Fibroblast of the conjunctiva (primary cell): ENCODE measurements at regions not wholly inside any gene's neighbourhood (a gene's known extent, or its start where the extent isn't known, plus 50 kb on each side); places are given as distances from the start of the nearest gene placed in this dataset.

Source experiments
- DNase-seq: peaks from one replicate; pipeline ENCODE4 v3.0.0-alpha.2; 2010; ENCODE audit warnings: low read depth

DNA sequence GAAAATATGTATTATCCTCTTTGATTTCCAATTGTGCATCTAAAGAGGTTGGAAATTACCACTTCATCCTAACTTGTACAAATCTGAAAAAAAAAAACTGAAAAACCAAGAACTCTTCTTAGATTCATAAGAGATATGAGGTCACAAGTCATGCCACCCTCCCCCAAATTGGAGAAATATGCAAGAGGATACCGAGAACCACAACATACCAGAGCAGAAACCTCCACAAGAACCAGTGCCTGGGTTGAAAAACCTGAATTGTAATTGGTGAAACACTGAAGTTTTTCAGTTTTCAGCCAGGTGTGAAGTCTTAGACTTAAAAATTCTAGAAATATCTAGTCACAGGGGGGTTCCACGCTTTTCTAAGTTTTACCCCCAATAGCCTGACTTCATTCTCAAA lies 1029.5 kb upstream of the LRRTM1 start:
- DNase-seq: no peak

DNA sequence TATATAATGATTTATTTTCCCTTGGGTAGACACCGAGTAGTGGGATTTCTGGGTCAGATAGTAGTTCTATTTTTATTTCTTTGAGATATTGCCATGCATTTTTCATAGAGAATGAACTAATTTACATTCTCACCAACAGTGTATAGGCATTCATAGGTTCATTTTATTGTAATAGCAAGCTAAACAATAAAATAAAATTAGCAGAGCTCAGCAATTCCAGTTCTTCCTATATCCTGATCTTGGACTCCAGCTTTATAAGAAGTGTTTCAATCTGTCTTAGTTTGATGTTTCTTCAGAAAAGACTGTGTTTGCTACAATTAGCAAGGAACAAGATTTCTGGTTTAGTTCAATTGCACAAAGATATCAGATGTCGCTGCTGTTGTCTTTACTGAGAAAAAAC lies 1024.4 kb upstream of the LRRTM1 start:
- no peak for DNase-seq

DNA sequence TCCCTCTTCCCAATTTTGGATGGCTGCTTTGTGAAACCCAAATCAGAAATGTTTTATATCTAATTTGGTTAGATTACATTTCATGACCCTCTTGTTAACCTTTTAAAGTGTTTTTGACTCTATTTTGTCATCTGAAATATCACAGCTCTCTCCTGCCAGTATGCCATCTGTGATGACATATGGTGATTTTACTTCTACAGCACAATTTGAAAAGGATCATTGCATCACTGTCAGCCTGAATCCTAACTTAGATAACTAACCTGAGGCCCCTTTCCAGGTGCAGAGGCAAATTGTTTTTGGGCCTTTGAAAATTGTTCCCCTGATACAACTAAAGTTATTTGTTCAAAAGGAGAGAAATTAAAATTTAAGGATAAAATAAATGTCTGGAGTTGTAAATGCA lies 1023.4 kb upstream of the LRRTM1 start:
- no peak for DNase-seq

DNA sequence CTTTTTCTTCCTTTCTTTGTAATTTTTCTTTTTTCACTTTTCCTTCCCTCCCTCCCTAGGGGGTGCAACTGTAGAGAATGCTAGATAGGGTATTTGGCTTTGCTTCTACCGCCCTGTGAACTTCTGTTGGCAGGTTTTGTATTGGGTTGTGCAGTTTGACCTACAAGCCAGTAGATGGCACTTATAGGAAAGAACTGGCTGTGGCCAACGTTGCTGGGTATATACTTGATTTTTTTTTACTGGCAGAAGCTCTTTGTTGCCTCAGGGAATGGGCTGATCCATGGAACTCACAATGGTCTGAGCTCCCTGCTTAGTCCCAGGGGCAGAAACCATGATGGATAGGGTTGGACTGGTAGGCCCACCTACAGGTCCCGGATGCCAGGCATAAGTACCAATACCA lies 1019.5 kb upstream of the LRRTM1 start:
- DNase-seq: no peak

DNA sequence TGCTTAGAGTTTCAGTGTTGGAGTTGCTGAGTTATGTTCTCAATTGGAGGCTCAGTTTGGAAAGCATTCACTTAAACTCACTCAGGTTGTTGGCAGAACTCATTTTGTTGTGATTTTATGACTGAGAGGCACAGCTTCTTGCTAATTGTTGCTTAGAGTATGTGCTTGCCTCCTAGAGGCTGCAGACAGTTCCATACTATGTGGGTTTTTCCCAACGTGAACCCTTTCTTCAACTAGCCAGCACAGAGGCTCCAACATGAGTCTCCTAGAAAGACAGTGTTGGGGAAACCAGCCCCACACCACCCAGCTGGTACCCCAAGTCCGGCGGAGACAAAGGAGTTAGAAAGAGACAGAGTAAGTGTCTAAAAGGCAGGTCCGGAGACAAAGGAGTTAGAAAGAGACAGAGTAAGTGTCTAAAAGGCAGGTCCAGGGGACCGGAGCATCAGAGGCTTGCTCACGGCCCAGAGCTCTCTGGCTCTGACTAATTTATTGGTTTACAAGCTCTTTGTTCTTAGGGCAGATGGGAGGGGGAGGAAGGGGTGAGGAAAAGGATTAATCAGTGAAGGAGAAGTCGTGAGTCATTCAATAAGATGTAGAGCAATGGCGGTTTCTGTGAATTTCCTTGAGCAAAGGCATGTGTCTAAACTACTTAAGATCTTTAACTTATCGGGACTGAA lies 999.7 kb upstream of the LRRTM1 start:
- DNase-seq: no peak

DNA sequence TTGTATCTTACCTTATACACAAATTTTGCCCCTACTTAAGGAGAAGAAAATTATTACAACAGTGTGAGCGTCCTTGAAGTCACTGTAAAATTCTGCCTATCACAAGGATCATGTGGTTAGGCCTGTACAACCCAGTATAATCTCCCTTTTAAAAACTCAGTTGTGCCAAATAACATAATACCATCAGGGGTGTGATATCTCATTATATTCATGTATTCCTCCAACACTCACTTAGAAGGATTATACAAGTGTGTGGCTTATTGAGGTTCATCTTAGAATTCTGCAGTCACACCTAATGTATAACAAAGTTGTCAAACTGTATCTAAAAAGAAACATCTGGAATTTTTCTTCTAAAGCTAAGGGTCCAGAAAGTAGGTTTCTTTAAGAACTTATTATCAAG lies 998.8 kb upstream of the LRRTM1 start:
- no peak for DNase-seq

DNA sequence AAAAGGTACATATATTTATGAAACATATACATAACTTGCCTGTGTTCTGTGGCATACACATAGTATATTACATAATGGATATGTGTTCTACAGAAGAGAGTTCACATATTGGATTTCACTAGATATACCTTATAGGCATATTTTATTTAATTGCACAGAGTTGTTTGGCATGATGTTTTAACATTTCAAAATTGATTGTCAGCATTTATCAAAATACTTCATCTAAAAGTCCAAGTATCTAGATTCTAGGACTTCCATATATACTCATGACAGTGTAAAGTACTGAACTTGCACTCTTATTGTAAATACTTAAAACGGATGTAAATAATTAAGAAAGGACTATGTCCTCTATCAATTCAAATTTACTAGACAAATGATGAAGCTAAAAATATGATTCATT lies 995.3 kb upstream of the LRRTM1 start:
- no peak for DNase-seq

DNA sequence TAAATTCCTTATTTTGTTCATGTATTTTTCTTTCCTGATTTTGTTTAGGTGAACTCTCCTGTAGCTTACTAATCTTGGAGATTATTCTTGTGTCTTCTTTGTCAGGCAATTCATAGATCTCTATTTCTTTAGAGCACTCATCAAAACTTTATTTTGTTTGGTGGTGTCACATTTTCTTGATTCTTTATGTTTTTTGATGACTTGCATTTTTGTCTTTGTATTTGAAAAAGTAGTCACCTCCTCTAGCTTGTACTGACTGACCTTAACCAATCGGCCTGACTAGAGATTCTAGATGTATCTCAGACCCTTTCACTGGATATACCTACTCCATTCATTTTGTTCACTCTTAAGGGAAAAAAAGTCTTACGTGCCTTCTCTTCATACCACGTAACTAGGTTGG lies 986.3 kb upstream of the LRRTM1 start:
- DNase-seq: no peak

DNA sequence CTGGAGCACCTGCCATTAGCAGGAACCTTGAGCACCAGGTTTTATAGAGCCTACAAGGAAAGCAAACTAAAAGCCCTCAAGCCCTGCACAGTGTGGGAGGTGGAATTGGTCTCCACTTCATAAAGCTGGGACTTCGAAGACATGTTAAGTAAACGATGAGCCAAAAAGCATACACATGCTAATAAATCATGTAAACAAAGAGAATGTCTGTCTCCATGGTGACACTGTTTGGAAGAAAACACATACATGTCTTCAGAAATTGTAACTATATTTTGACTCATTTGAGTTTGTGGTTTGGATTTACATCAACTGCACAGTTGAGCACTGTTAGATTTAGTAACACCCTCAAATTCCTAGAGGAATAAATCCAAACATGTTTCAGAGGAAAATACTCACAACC lies 978.5 kb upstream of the LRRTM1 start:
- no peak for DNase-seq

DNA sequence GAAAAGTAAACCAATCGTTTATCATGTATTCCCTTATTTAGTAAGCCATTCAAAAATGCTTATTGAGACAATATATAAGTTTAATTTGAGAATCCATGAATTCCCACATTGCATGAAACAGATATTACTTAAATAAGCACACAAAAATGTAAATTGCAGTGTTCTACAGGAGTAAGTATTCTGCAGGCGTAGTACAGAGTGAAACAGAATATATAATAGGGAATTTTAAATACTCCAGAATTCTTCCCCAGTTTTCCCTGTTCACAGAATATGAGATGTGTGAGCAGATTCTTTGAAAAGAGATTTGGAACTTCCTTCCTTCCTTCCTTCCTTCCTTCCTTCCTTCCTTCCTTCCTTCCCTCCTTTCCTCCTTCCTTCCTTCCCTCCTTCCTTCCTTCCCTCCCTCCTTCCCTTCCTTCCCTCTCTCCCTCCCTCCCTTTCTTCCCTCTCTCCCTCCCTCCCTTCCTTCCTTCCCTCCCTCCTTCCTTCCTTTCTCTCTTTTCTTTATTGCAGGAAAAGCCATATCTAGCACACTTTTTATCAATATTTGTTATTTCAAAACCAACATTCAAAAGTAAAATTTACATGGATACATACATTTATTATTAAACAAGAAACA lies 977.7 kb upstream of the LRRTM1 start:
- no peak for DNase-seq

DNA sequence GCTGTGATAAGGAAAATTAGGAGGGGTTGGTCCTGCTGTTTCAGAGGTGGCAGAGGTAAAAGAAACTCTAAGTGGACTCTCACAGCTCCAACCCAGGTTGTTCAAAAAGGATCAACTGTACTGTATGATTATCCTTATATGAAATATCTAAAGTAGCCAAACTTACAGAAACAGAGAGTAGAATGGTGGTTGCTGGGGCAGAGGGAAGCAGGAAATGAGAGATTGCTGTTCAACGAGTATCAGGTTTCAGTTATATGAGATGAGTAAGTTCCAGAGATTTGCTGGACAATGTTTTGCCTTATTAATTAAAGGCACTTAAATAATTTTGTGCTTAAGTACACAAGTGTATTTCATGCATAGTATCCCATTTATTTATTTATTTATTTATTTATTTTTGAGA lies 972.0 kb upstream of the LRRTM1 start:
- no peak for DNase-seq

DNA sequence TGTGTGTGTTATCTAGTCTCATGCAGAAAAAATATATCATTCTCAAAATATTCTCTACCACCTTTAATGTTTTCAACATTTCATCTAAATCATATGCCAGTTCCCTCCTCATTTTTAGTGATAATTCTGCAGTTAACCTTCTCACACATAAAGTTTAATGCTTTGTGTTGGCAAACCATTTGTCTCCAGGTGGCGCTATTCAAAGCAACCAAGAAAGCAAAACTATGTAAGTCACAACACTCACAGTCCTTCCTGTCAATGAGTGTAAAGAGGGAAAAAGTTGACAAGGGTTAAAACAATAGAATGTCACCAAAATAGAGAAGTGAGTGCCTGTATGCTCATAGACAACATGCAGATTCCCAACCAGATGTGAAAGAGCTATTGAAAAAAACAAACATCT lies 961.6 kb upstream of the LRRTM1 start:
- no peak for DNase-seq

DNA sequence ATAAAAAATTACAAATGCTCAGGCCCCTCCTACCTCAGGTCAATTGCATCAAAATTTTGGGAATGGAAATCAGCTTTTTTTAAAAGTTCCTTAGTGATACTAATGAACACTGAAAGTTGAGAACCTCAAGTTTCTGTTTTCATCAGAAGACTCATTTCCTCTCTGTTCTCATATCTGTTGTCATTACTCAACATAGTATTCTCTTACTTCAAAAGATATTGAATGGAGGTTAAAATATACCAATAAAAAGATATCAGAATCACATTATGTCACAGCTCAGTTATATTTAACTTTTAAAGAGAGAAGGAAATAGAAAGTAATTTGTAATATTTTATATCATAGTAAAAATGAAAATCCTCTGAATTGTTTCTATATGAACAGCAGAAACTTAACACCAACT lies 959.4 kb upstream of the LRRTM1 start:
- DNase-seq: no peak

DNA sequence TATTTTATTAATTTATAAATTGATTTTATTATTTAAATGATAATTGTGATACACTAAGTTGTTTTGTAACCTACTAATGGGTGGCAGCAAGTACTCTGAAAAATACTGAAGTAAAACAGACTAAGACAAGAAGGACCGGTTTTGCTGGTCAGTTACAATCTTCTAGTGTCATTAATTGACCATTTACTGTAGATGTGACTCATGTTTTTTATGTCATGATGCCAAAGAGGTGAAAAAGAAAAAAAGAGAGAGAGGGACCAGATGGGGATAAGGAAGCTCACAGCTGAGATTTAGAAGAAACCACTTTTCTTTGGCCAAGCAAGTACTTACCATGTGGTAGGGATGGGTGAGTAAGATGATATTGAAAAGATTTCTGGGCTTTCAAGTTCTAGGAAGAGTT lies 955.8 kb upstream of the LRRTM1 start:
- no peak for DNase-seq

DNA sequence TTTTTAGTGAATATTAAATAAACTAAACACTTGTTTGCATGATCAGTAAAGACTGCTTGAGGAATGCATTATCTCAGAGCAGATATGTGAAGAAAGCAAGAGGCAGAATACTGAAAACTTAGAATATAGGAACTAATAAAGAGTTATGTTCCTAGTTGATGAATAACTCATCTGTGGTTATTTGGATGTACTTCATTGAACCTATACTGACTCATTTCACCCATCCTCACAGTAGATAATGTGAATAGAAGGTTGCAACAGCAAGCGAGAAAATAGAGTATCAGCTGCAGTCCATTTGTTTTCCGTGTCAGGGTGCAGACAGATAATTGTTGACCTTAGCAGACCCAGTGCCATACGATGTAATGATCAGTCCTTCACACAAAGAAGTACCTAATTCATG lies 945.7 kb upstream of the LRRTM1 start:
- DNase-seq: no peak

DNA sequence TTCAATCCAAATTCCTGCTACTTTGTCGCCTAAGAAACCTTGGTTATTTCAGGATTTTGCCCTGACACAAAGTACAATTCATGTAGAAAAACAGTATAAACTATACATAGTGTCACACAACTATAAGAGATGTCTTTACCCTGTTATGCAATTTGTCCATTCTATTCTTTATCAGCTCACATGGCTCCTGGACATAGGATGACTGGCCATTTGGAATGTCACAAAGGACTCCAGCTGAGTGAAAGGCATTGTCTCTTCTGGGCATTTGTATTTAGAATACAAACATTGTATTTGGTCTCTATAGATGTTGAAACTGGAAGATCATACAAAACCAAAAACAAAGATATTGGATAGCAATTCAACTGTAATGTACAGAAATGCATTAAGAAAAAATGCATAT lies 944.6 kb upstream of the LRRTM1 start:
- DNase-seq: no peak

DNA sequence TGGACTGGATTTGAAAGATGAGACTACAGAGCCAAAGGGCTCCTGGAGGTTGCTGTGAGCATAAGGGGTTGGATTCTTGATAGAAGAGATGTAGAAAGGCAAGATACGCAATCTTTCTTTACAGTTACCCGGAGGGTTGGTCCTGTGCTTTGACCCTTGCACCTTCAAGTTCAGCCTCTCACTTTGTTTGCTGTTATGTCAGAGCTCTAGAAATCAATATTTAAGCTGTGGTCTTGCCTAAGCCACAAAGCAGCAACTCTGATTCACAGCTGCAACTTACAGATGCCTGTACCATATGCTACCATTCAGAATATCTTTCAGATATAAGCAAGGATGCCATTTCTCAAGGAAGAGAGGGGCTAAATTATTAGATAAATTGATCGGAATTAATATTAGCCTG lies 943.1 kb upstream of the LRRTM1 start:
- no peak for DNase-seq

DNA sequence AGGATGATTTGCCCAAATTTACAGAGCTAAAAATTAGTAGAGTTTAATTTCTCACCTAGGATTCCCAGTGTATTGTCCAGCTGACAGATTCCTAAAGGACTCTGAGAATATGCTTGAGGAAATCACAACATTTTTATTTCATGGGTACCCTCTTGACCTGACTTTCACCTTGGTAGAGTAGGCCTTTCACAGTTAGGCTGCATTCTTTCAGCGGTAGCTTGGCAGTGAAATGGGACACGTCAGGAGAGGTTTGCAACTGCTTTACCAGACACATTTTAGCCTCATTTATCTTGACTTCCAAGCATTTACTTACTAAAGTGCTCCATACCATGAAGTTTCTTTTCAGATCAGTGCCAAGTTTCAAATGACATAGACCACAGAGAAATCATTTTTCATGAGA lies 937.9 kb upstream of the LRRTM1 start:
- DNase-seq: no peak

DNA sequence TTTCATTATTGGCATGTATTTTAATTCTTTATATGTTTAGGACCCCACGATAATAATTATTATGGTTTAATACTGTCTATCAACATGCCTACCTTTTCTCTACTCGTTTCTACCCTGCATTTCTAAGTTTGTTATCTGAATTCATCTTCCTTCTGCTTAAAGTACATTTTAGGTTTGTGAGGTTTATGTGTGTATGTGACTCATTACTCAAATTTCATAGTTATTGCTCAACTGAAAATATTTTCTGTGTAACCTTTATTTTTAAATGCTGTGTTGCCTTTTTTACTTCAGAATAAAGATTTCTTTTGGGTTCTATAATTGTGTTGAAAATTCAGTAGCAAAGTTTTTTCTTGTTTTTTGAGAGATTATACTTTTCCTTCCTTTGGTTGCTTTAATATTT lies 933.9 kb upstream of the LRRTM1 start:
- no peak for DNase-seq

DNA sequence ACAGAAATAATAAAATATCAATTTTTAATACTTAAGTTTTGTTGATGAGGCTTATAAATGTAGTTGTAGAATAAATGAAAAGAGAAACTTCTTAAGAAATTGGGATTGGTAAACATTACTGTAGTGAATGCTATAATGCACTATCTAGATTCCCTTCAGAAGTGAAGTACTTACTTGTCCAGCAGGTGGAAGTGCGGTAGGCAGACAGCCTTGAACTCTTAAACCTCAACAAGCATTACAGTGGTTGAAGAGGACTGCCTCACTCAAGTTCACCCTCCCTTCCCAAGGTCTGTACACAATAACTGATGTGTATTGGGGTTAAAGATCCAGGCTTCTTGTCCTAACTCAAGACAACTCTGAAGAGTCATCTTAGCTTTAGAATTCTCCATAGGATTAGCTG lies 931.0 kb upstream of the LRRTM1 start:
- DNase-seq: no peak

DNA sequence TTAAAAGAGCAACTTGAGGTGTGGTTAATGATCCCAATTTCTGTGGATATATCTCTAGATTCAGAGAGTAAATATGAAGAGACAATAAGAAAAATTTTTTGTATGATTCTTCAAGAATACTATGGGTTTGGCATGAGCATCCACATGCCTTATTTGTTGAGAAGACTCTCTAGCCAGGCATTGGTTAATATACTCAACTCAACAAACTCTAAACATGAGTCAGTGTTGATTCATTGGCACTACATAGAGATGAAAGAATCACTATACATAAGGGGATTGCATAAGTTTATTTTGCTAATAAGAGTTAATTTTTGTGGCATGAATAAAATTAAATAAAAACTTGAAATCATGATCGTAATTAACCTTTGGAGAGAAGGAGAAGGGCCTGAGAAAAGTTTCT lies 930.2 kb upstream of the LRRTM1 start:
- DNase-seq: no peak

DNA sequence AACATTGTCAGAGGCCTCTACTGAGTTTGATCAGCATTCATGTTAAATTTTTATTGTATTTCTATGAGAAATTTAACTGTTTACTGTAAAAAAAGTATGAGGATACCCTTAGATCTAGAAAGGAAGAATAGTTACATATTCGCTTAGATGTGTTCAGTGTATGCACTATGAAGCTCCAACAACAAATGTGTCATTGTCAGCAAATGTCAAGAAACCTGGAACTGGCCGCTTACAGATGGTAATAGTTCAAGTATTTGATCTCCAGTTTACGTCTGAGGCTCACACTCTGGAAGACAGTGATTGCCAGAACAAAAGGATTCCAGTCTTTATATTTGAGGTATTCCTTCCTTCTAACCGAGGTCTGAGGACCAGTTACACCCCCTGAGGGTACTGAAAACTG lies 921.2 kb upstream of the LRRTM1 start:
- no peak for DNase-seq

DNA sequence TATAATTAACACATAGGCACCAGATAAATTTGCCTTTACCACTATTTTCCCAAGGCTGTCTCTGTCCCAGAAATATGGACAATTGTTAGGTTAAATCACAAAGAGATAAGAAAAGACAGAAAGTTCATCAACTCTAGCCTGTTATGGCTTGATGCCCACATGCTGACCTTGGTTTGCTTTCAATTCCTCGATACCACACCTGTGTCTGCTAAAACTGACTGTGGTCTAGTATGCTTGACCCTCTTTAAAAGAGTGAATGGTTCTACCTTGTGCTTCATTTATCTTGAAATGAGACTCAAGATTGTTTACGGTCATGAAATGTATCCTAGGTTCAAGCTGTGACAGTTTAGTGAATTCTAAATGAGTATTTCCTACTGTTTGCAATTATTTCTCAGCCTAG lies 909.0 kb upstream of the LRRTM1 start:
- DNase-seq: no peak

DNA sequence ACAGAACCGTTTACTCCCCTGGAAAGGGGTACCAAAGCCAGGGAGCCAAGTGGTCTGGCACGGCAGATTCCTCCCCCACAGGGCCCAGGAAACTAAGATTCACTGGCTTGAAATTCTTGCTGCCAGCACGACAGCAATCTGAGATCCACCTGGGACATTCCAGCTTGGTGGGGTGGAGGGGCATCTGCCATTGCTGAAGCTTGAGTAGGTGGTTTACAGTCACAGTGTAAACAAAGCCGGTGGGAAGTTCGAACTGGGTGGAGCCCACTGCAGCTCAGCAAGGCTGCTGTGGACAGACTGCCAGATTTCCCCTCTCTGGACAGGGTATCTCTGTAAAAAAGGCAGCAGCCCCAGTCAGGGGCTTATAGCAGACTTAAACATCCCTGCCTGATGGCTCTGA lies 901.7 kb upstream of the LRRTM1 start:
- no peak for DNase-seq
